Neural progenitor cell (in vitro differentiated cells): ENCODE measurements at regions not wholly inside any gene's neighbourhood (a gene's known extent, or its start where the extent isn't known, plus 50 kb on each side); places are given as distances from the start of the nearest gene placed in this dataset.

Experiments used
- DNase-seq: peaks from one replicate; pipeline ENCODE4 v3.0.0-alpha.2; 2016; ENCODE audit warnings: low spot score
- H2AFZ ChIP-seq: fragments of 200-600 bp; sonication (generic); replicated peaks from 2 replicates; pipeline ENCODE4 v1.6.1; 2016; ENCODE audit warnings: antibody characterized with exemption
- H3F3A ChIP-seq: fragments of 200-600 bp; sonication (generic); 2 replicates; pipeline ENCODE4 v1.6.1; 2016; ENCODE audit warnings: antibody characterized with exemption, low read depth
- H3K27ac ChIP-seq: fragments of 200-600 bp; sonication (generic); 2 replicates; pipeline ENCODE4 v1.5.1; 2016; ENCODE audit warnings: mild to moderate bottlenecking
- H3K27me3 ChIP-seq: fragments of 200-600 bp; sonication (generic); 2 replicates; pipeline ENCODE4 v1.6.1; 2016; ENCODE audit warnings: mild to moderate bottlenecking, moderate library complexity
- H3K36me3 ChIP-seq: fragments of 200-600 bp; sonication (generic); 2 replicates; pipeline ENCODE4 v1.5.1; 2016
- H3K4me1 ChIP-seq: fragments of 200-600 bp; sonication (generic); 2 replicates; pipeline ENCODE4 v1.6.1; 2016; ENCODE audit warnings: mixed run types
- H3K4me2 ChIP-seq: fragments of 200-600 bp; sonication (generic); 2 replicates; pipeline ENCODE4 v1.6.1; 2016
- H3K4me3 ChIP-seq: fragments of 200-600 bp; sonication (generic); 2 replicates; pipeline ENCODE4 v1.5.1; 2016
- H3K79me2 ChIP-seq: fragments of 200-600 bp; sonication (generic); 2 replicates; pipeline ENCODE4 v1.6.1; 2016; ENCODE audit warnings: low read depth
- H3K9ac ChIP-seq: fragments of 200-600 bp; sonication (generic); 2 replicates; pipeline ENCODE4 v1.6.1; 2016
- H3K9me3 ChIP-seq: fragments of 200-600 bp; sonication (generic); 2 replicates; pipeline ENCODE4 v1.5.1; 2016; ENCODE audit warnings: low read depth
- H4K20me1 ChIP-seq: fragments of 200-600 bp; sonication (generic); 2 replicates; pipeline ENCODE4 v1.6.1; 2016; ENCODE audit warnings: low read depth
- H3K27ac Mint-ChIP-seq: 3 replicates; pipeline ENCODE4 v1.8.0; 2021; ENCODE audit warnings: mixed read lengths
- H3K27me3 Mint-ChIP-seq: 2 replicates; pipeline ENCODE4 v1.8.0; 2022; ENCODE audit warnings: low read depth, mild to moderate bottlenecking, inconsistent platforms, moderate library complexity, mixed read lengths; ENCODE audit not compliant: insufficient read depth
- H3K36me3 Mint-ChIP-seq: 3 replicates; pipeline ENCODE4 v1.8.0; 2021; ENCODE audit warnings: mixed read lengths
- H3K4me1 Mint-ChIP-seq: 3 replicates; pipeline ENCODE4 v1.8.0; 2021; ENCODE audit warnings: mixed read lengths
- H3K4me3 Mint-ChIP-seq: 3 replicates; pipeline ENCODE4 v1.8.0; 2021; ENCODE audit warnings: mild to moderate bottlenecking, moderate library complexity, mixed read lengths
- H3K9me3 Mint-ChIP-seq: 3 replicates; pipeline ENCODE4 v1.8.0; 2020; ENCODE audit warnings: mixed read lengths
- CTCF ChIP-seq: fragments of 200-600 bp; sonication (generic); IDR thresholded peaks from 2 replicates; pipeline ENCODE4 v1.5.1; 2017; ENCODE audit warnings: antibody characterized with exemption, mild to moderate bottlenecking
- EZH2 ChIP-seq: fragments of 200-600 bp; sonication (generic); IDR thresholded peaks from 2 replicates; pipeline ENCODE4 v1.6.1; 2017; ENCODE audit warnings: antibody characterized with exemption, mild to moderate bottlenecking, moderate library complexity
- EZH2phosphoT487 ChIP-seq: fragments of 200-600 bp; sonication (generic); IDR thresholded peaks from 2 replicates; pipeline ENCODE4 v1.6.1; 2017; ENCODE audit warnings: antibody characterized with exemption

- no peaks in the 10 kb centered on the region for H3K36me3 Mint-ChIP-seq
- TF ChIP-seq CTCF, result no peak
- no peak for TF ChIP-seq EZH2phosphoT487
- no peak for TF ChIP-seq EZH2
- H3K4me3 ChIP-seq, result no peak overlapping the region
- peak overlapping the region; percentile 4 for H3K4me2 ChIP-seq
- H3K9me3 Mint-ChIP-seq, result no peaks in the 10 kb centered on the region
- no peak overlapping the region for H3K27ac Mint-ChIP-seq
- H3K4me1 Mint-ChIP-seq, result peaks cover 42% of the 10 kb centered on the region
- peaks cover 22% of the 10 kb centered on the region for H3K4me1 ChIP-seq
- no peak overlapping the region for H2AFZ ChIP-seq
- no peaks in the 10 kb centered on the region for H3K27me3 ChIP-seq
- no peak overlapping the region for H3K9ac ChIP-seq
- H4K20me1 ChIP-seq, result no peaks in the 10 kb centered on the region
- no peak for DNase-seq
- H3F3A ChIP-seq, result no peaks in the 10 kb centered on the region
- no peaks in the 10 kb centered on the region for H3K36me3 ChIP-seq
- H3K27ac ChIP-seq, result no peak overlapping the region
- no peak overlapping the region for H3K4me3 Mint-ChIP-seq
- peaks cover 4% of the 10 kb centered on the region for H3K27me3 Mint-ChIP-seq
- no peaks in the 10 kb centered on the region for H3K9me3 ChIP-seq
- H3K79me2 ChIP-seq, result no peaks in the 10 kb centered on the region
These were observed 85.6 kb downstream of the NKX6-1 start for GRCh38 chr4:84413480-84413879.

- no peak overlapping the region for H3K4me2 ChIP-seq
- peaks cover 40% of the 10 kb centered on the region for H3K4me1 Mint-ChIP-seq
- no peak overlapping the region for H3K4me3 Mint-ChIP-seq
- no peaks in the 10 kb centered on the region for H4K20me1 ChIP-seq
- H3K9me3 ChIP-seq, result no peaks in the 10 kb centered on the region
- H3K9me3 Mint-ChIP-seq, result no peaks in the 10 kb centered on the region
- H3K9ac ChIP-seq, result no peak overlapping the region
- H3K4me1 ChIP-seq, result peaks cover 16% of the 10 kb centered on the region
- H3K27me3 ChIP-seq, result no peaks in the 10 kb centered on the region
- no peaks in the 10 kb centered on the region for H3F3A ChIP-seq
- H3K36me3 ChIP-seq, result no peaks in the 10 kb centered on the region
- no peak overlapping the region for H3K27ac Mint-ChIP-seq
- H3K27me3 Mint-ChIP-seq, result peaks cover 4% of the 10 kb centered on the region
- no peak for DNase-seq
- no peak overlapping the region for H3K27ac ChIP-seq
- H3K79me2 ChIP-seq, result no peaks in the 10 kb centered on the region
- TF ChIP-seq CTCF (no peak), EZH2 (no peak), EZH2phosphoT487 (no peak)
- H3K36me3 Mint-ChIP-seq, result no peaks in the 10 kb centered on the region
- no peak overlapping the region for H3K4me3 ChIP-seq
- H2AFZ ChIP-seq, result no peak overlapping the region
These were observed 87.0 kb downstream of the NKX6-1 start for GRCh38 chr4:84412062-84412461.

- H3K4me3 ChIP-seq, result no peak overlapping the region
- H3K4me3 Mint-ChIP-seq, result no peak overlapping the region
- peaks cover 12% of the 10 kb centered on the region for H3K27me3 Mint-ChIP-seq
- H4K20me1 ChIP-seq, result no peaks in the 10 kb centered on the region
- H2AFZ ChIP-seq, result no peak overlapping the region
- H3K36me3 Mint-ChIP-seq, result no peaks in the 10 kb centered on the region
- TF ChIP-seq EZH2, result no peak
- TF ChIP-seq EZH2phosphoT487, result no peak
- no peak for TF ChIP-seq CTCF
- no peaks in the 10 kb centered on the region for H3K27me3 ChIP-seq
- H3K4me1 Mint-ChIP-seq, result peaks cover 18% of the 10 kb centered on the region
- no peak overlapping the region for H3K4me2 ChIP-seq
- H3K27ac Mint-ChIP-seq, result no peak overlapping the region
- no peak overlapping the region for H3K27ac ChIP-seq
- no peak overlapping the region for H3K9ac ChIP-seq
- no peaks in the 10 kb centered on the region for H3K9me3 ChIP-seq
- no peaks in the 10 kb centered on the region for H3K36me3 ChIP-seq
- no peaks in the 10 kb centered on the region for H3K79me2 ChIP-seq
- H3F3A ChIP-seq, result no peaks in the 10 kb centered on the region
- no peak for DNase-seq
- peaks cover 8% of the 10 kb centered on the region for H3K4me1 ChIP-seq
- no peaks in the 10 kb centered on the region for H3K9me3 Mint-ChIP-seq
These were observed 91.3 kb downstream of the NKX6-1 start for GRCh38 chr4:84407554-84408407.
